Esophagus squamous epithelium (tissue), 4 donors: ENCODE measurements at regions not wholly inside any gene's neighbourhood (a gene's known extent, or its start where the extent isn't known, plus 50 kb on each side); places are given as distances from the start of the nearest gene placed in this dataset.

ENCODE experiments used
- CTCF ChIP-seq, 6 experiments: fragments of 450-650 bp in 4 of 6; fragments of 200-600 bp in 2 of 6; sonication (generic) in 2 of 6; IDR thresholded peaks; one replicate each; pipeline ENCODE4 v1.5.1; 2016 to 2019; ENCODE audit warnings: antibody characterized with exemption in 6 of 6, mild to moderate bottlenecking in 4 of 6, moderate library complexity in 4 of 6
- POLR2A ChIP-seq, 4 donors: fragments of 450-650 bp; IDR thresholded peaks; one replicate each; pipeline ENCODE4 v1.6.1; 2017; ENCODE audit warnings: antibody characterized with exemption in 4 of 4, mild to moderate bottlenecking in 4 of 4, moderate library complexity in 3 of 4

- TF ChIP-seq POLR2A (IDR thresholded peaks at IDR 0.05) (no peak), CTCF (IDR thresholded peaks at IDR 0.05) (no peak)
These were observed 82.0 kb downstream of the ZIC4 start for GRCh38 chr3:147324356-147324755.
